GM06990 (cell line): ENCODE measurements at regions not wholly inside any gene's neighbourhood (a gene's known extent, or its start where the extent isn't known, plus 50 kb on each side); places are given as distances from the start of the nearest gene placed in this dataset.
"Not testable (repeated sequence)": the region's sequence is repeated elsewhere in the genome, so short reads cannot be mapped to it uniquely, and the experiment has no call there.

Experiments
- DNase-seq: peaks from one replicate; pipeline ENCODE4 v3.0.0-alpha.2; 2011; ENCODE audit not compliant: insufficient read length; ENCODE audit errors: extremely low read depth
- H3K27me3 ChIP-seq: replicated peaks from 2 replicates; pipeline ENCODE4 v1.6.0; 2011; ENCODE audit warnings: low read length; ENCODE audit not compliant: control insufficient read depth, insufficient read depth
- H3K36me3 ChIP-seq: 2 replicates; pipeline ENCODE4 v1.5.1; 2011; ENCODE audit warnings: low read length; ENCODE audit not compliant: control insufficient read depth, insufficient read depth
- H3K4me3 ChIP-seq: replicated peaks from 2 replicates; pipeline ENCODE4 v1.5.1; 2011; ENCODE audit warnings: low read depth, mild to moderate bottlenecking, control low read depth, low read length
- CTCF ChIP-seq: IDR thresholded peaks from 2 replicates; pipeline ENCODE4 v1.5.1; 2011; ENCODE audit warnings: low read length, control low read depth, mild to moderate bottlenecking, inconsistent platforms; ENCODE audit not compliant: insufficient read depth, poor library complexity, severe bottlenecking

- no peak overlapping the region for H3K4me3 ChIP-seq
- no peaks in the 10 kb centered on the region for H3K36me3 ChIP-seq
- DNase-seq = no peak
- no peak for TF ChIP-seq CTCF
- H3K27me3 ChIP-seq = no peaks in the 10 kb centered on the region
Observed at GRCh38 chr19:28117143-28117542, 1095.8 kb downstream of the UQCRFS1 start.

- not testable (repeated sequence) for H3K36me3 ChIP-seq, H3K4me3 ChIP-seq, DNase-seq, H3K27me3 ChIP-seq
Observed at GRCh38 chr19:28116379-28116778, 1096.6 kb downstream of the UQCRFS1 start.

- no peak for TF ChIP-seq CTCF
- no peaks in the 10 kb centered on the region for H3K36me3 ChIP-seq
- DNase-seq = no peak
- H3K27me3 ChIP-seq = no peaks in the 10 kb centered on the region
- H3K4me3 ChIP-seq = no peak overlapping the region
Observed at GRCh38 chr19:28103921-28104320, 1109.0 kb downstream of the UQCRFS1 start.

- not testable (repeated sequence) for H3K4me3 ChIP-seq
Observed at GRCh38 chr19:28084659-28085157, 1128.2 kb downstream of the UQCRFS1 start.

GRCh38 chr19:28076628-28077027 is 1136.3 kb downstream of the UQCRFS1 start:
- H3K4me3 ChIP-seq = no peak overlapping the region
- H3K27me3 ChIP-seq = no peaks in the 10 kb centered on the region
- TF ChIP-seq CTCF = no peak
- H3K36me3 ChIP-seq = no peaks in the 10 kb centered on the region
- DNase-seq = no peak

More at GRCh38 chr19:28084659-28085157, 1128.2 kb downstream of the UQCRFS1 start:
- H3K27me3 ChIP-seq, DNase-seq, H3K36me3 ChIP-seq: not testable (repeated sequence)

- no peaks in the 10 kb centered on the region for H3K27me3 ChIP-seq
- H3K4me3 ChIP-seq = no peak overlapping the region
- no peaks in the 10 kb centered on the region for H3K36me3 ChIP-seq
- TF ChIP-seq CTCF = no peak
- DNase-seq = no peak
Observed at GRCh38 chr19:28075229-28075628, 1137.7 kb downstream of the UQCRFS1 start.

- Histone ChIP-seq H3K4me3 (no peak overlapping the region), H3K27me3 (no peaks in the 10 kb centered on the region)
Observed at GRCh38 chr19:28074773-28075172, 1138.2 kb downstream of the UQCRFS1 start.

More at GRCh38 chr19:28074773-28075172, 1138.2 kb downstream of the UQCRFS1 start:
- TF ChIP-seq CTCF = no peak
- no peaks in the 10 kb centered on the region for H3K36me3 ChIP-seq
- peak; percentile 61 for DNase-seq
